ENCODE measurements at regions not wholly inside any gene's neighbourhood (a gene's known extent, or its start where the extent isn't known, plus 50 kb on each side); places are given as distances from the start of the nearest gene placed in this dataset.

- no peak overlapping the region for H3K27ac ChIP-seq
- no peak overlapping the region for H3K4me2 ChIP-seq
- no peak for TF ChIP-seq FOXS1 (CRISPR knock-in tag; IDR thresholded peaks at IDR 0.05)
- ChIA-PET CTCF (interaction anchor here (0.7 to 2.5 kb wide), 10 partner anchors 11 to 66 kb away, joined by 3 to 9 read pairs (median 4); no protein-coding TSS in a partner anchor), POLR2A (no interaction called here)
- ATAC-seq = peak in 1 of 2 experiments; percentile 30; a peak in 1 of 6 replicates
- no peaks in the 10 kb centered on the region for H3K9me3 ChIP-seq
- H3K4me1 ChIP-seq = peaks cover 23% of the 10 kb centered on the region
- WGBS (ENCODE audit: missing lambda C conversion rate) = 59% methylated on average over 33 of the region's 33 CpGs
- no peak for FAIRE-seq
- no peak overlapping the region for H3K4me3 ChIP-seq
- no peak for DNase-seq (ENCODE audit: low read depth in 1 of 2, low spot score in 1 of 2)
Observed at GRCh38 chr20:62553136-62553837, 77.5 kb upstream of the GATA5 start.

- H3K4me1 ChIP-seq = peaks cover 23% of the 10 kb centered on the region
- no peaks in the 10 kb centered on the region for H3K9me3 ChIP-seq
- H3K27ac ChIP-seq = no peak overlapping the region
- FAIRE-seq (no peak), ATAC-seq (no peak), DNase-seq (ENCODE audit: low read depth in 1 of 2, low spot score in 1 of 2) (no peak)
- POLR2A ChIA-PET = no interaction called here
- H3K4me2 ChIP-seq = no peak overlapping the region
- CTCF ChIA-PET = interaction anchor here (0.7 to 1.7 kb wide), 7 partner anchors 11 to 66 kb away, joined by 3 to 8 read pairs (median 3); no protein-coding TSS in a partner anchor
- TF ChIP-seq BHLHE40 (IDR thresholded peaks at IDR 0.05; ENCODE audit: low read depth, low read length) (no peak), EHF (CRISPR knock-in tag; IDR thresholded peaks at IDR 0.05) (no peak), SREBF2 (IDR thresholded peaks at IDR 0.05) (no peak)
- 29% methylated on average over 6 of the region's 7 CpGs for WGBS (ENCODE audit: missing lambda C conversion rate)
- no peak overlapping the region for H3K4me3 ChIP-seq
Observed at GRCh38 chr20:62553838-62554161, 78.0 kb upstream of the GATA5 start.

- POLR2A ChIA-PET = no interaction called here
- DNase-seq (ENCODE audit: low read depth in 1 of 2, low spot score in 1 of 2) = no peak
- TF ChIP-seq BHLHE40 (IDR thresholded peaks at IDR 0.05; ENCODE audit: low read depth, low read length) = no peak
- no peak for TF ChIP-seq POLR2A (IDR thresholded peaks at IDR 0.05; ENCODE audit: low read length)
- no peak for TF ChIP-seq HEYL (CRISPR knock-in tag; IDR thresholded peaks at IDR 0.05)
- no peak for TF ChIP-seq CBX2 (IDR thresholded peaks at IDR 0.05; ENCODE audit: borderline replicate concordance, low read depth)
- TF ChIP-seq JUN (IDR thresholded peaks at IDR 0.05) = no peak
- no peak for TF ChIP-seq NFE2L2 (conservative IDR thresholded peaks at IDR 0.05; ENCODE audit: low read length)
- no peak for TF ChIP-seq CHD2 (IDR thresholded peaks at IDR 0.05; ENCODE audit: low read length, partially characterized antibody)
- TF ChIP-seq SMC3 (IDR thresholded peaks at IDR 0.05) = no peak
- no peak for TF ChIP-seq ZNF302 (CRISPR knock-in tag; IDR thresholded peaks at IDR 0.05)
- no peak for TF ChIP-seq MAFK (IDR thresholded peaks at IDR 0.05; ENCODE audit: partially characterized antibody)
- TF ChIP-seq RNF2 (IDR thresholded peaks at IDR 0.05; ENCODE audit: borderline replicate concordance, low read depth) = no peak
- no peak for TF ChIP-seq CTCF (IDR thresholded peaks at IDR 0.05)
- no peak for TF ChIP-seq HDAC2 (IDR thresholded peaks at IDR 0.05)
- no peak for TF ChIP-seq MAZ (IDR thresholded peaks at IDR 0.05; ENCODE audit: borderline replicate concordance, low read depth, low read length)
- TF ChIP-seq RFX5 (IDR thresholded peaks at IDR 0.05) = no peak
- TF ChIP-seq RARB (CRISPR knock-in tag; IDR thresholded peaks at IDR 0.05) = no peak
- TF ChIP-seq NPAS2 (CRISPR knock-in tag; IDR thresholded peaks at IDR 0.05; ENCODE audit: borderline replicate concordance) = no peak
- no peak for TF ChIP-seq HOXB13 (CRISPR knock-in tag; IDR thresholded peaks at IDR 0.05; ENCODE audit: low read depth)
- Histone ChIP-seq H3K4me2 (no peak overlapping the region), H3K4me3 (no peak overlapping the region), H3K4me1 (peaks cover 23% of the 10 kb centered on the region), H3K27ac (no peak overlapping the region), H3K9me3 (no peaks in the 10 kb centered on the region)
- no peak for ATAC-seq
- CTCF ChIA-PET = interaction anchor here (0.7 to 1.7 kb wide), 7 partner anchors 12 to 65 kb away, joined by 3 to 8 read pairs (median 3); no protein-coding TSS in a partner anchor
- FAIRE-seq = no peak
- WGBS (ENCODE audit: missing lambda C conversion rate) = 40% methylated on average over 16 of the region's 35 CpGs
Observed at GRCh38 chr20:62554214-62554897, 78.6 kb upstream of the GATA5 start.

Measured in A549 (cell line).